Gastroesophageal sphincter (tissue), 4 donors: ENCODE measurements at regions not wholly inside any gene's neighbourhood (a gene's known extent, or its start where the extent isn't known, plus 50 kb on each side); places are given as distances from the start of the nearest gene placed in this dataset.

Source experiments
- ATAC-seq: fragments of 150-250 bp; one replicate; pipeline ENCODE4 v1.9.1; 2016; ENCODE audit warnings: mild to moderate bottlenecking, moderate library complexity
- H3K27ac ChIP-seq, 4 donors: fragments of 200-600 bp; sonication (generic) in 3 of 4; 1 replicate in 3 of 4; 2 replicates in 1 of 4; pipeline ENCODE4 v1.5.1; 2016 to 2019
- H3K27me3 ChIP-seq: fragments of 200-600 bp; sonication (generic); one replicate; pipeline ENCODE4 v1.5.1; 2019
- H3K36me3 ChIP-seq, 2 donors: fragments of 200-600 bp; sonication (generic); one replicate each; pipeline ENCODE4 v1.5.1; 2019; ENCODE audit warnings: control low read depth in 1 of 2
- H3K4me1 ChIP-seq, 3 donors: fragments of 200-600 bp; sonication (generic); 1 replicate in 2 of 3; 2 replicates in 1 of 3; pipeline ENCODE4 v1.5.1; 2016 to 2019; ENCODE audit warnings: control low read depth in 2 of 3
- H3K4me3 ChIP-seq, 2 donors: fragments of 200-600 bp; sonication (generic); one replicate each; pipeline ENCODE4 v1.5.1; 2019; ENCODE audit warnings: mild to moderate bottlenecking in 1 of 2, moderate library complexity in 1 of 2
- H3K9me3 ChIP-seq, 3 donors: fragments of 200-600 bp; sonication (generic); one replicate each; pipeline ENCODE4 v1.5.1; 2017 to 2019; ENCODE audit warnings: control low read depth in 2 of 3
- CTCF ChIP-seq, 4 experiments: fragments of 200-600 bp in 2 of 4; fragments of 450-650 bp in 2 of 4; sonication (generic) in 1 of 4; IDR thresholded peaks; one replicate each; pipeline ENCODE4 v1.5.1; 2017 to 2019; ENCODE audit warnings: antibody characterized with exemption in 4 of 4, mild to moderate bottlenecking in 2 of 4, moderate library complexity in 2 of 4
- EP300 ChIP-seq: sonication (generic); formaldehyde crosslinking; IDR thresholded peaks from one replicate; pipeline ENCODE4 v1.6.1; 2017; ENCODE audit warnings: antibody characterized with exemption, mild to moderate bottlenecking
- POLR2A ChIP-seq, 2 donors: fragments of 450-650 bp; IDR thresholded peaks; one replicate each; pipeline ENCODE4 v1.6.1; 2017; ENCODE audit warnings: antibody characterized with exemption in 2 of 2, mild to moderate bottlenecking in 2 of 2, moderate library complexity in 1 of 2
- POLR2AphosphoS5 ChIP-seq: sonication (generic); formaldehyde crosslinking; IDR thresholded peaks from one replicate; pipeline ENCODE4 v1.6.1; 2017; ENCODE audit warnings: antibody characterized with exemption
- WGBS, 2 donors: methylation state at CpG; one replicate each; pipeline ENCODE4 v1.1.5; 2018; ENCODE audit warnings: low coverage in 1 of 2; 5-methylcytosine and 5-hydroxymethylcytosine counted together

- H3K4me3 ChIP-seq = no peak overlapping the region
- WGBS, 2 donors = 36 to 67% methylated on average over 1 of the region's 1 CpG
- H3K9me3 ChIP-seq = no peaks in the 10 kb centered on the region
- H3K27ac ChIP-seq = no peak overlapping the region
- no peaks in the 10 kb centered on the region for H3K27me3 ChIP-seq
- H3K36me3 ChIP-seq = no peaks in the 10 kb centered on the region
- no peak for ATAC-seq
- TF ChIP-seq EP300 = no peak
- no peak for TF ChIP-seq POLR2A (IDR thresholded peaks at IDR 0.05)
- TF ChIP-seq CTCF (IDR thresholded peaks at IDR 0.05) = no peak
- TF ChIP-seq POLR2AphosphoS5 = no peak
- no peaks in the 10 kb centered on the region for H3K4me1 ChIP-seq
Observed at GRCh38 chr4:58767598-58767997, 1657.4 kb upstream of the IGFBP7 start.

GRCh38 chr4:58766763-58767162 is 1656.6 kb upstream of the IGFBP7 start:
- Histone ChIP-seq H3K27me3 (no peaks in the 10 kb centered on the region), H3K27ac (no peak overlapping the region), H3K36me3 (no peaks in the 10 kb centered on the region), H3K4me1 (no peaks in the 10 kb centered on the region), H3K4me3 (no peak overlapping the region), H3K9me3 (no peaks in the 10 kb centered on the region)
- TF ChIP-seq EP300 = no peak
- no peak for TF ChIP-seq CTCF (IDR thresholded peaks at IDR 0.05)
- TF ChIP-seq POLR2AphosphoS5 = no peak
- TF ChIP-seq POLR2A (IDR thresholded peaks at IDR 0.05) = no peak
- ATAC-seq = no peak
- WGBS, 2 donors = 92% methylated on average over 2 of the region's 2 CpGs; no CpG with 5 or more reads in 1 of the 2 donors

- no peak overlapping the region for H3K4me3 ChIP-seq
- 96 to 100% methylated on average over 2 of the region's 2 CpGs for WGBS, 2 donors
- H3K36me3 ChIP-seq = no peaks in the 10 kb centered on the region
- ATAC-seq = no peak
- H3K9me3 ChIP-seq = no peaks in the 10 kb centered on the region
- no peaks in the 10 kb centered on the region for H3K27me3 ChIP-seq
- no peak for TF ChIP-seq EP300
- no peak for TF ChIP-seq CTCF (IDR thresholded peaks at IDR 0.05)
- TF ChIP-seq POLR2A (IDR thresholded peaks at IDR 0.05) = no peak
- TF ChIP-seq POLR2AphosphoS5 = no peak
- H3K27ac ChIP-seq = no peak overlapping the region
- no peaks in the 10 kb centered on the region for H3K4me1 ChIP-seq
Observed at GRCh38 chr4:58761563-58761962, 1651.4 kb upstream of the IGFBP7 start.

- H3K36me3 ChIP-seq = no peaks in the 10 kb centered on the region
- no peak for TF ChIP-seq POLR2A (IDR thresholded peaks at IDR 0.05)
- TF ChIP-seq POLR2AphosphoS5 = no peak
- no peak for TF ChIP-seq EP300
- no peak for TF ChIP-seq CTCF (IDR thresholded peaks at IDR 0.05)
- no peak for ATAC-seq
Observed at GRCh38 chr4:58760737-58761136, 1650.6 kb upstream of the IGFBP7 start.

GRCh38 chr4:58760100-58760499 is 1649.9 kb upstream of the IGFBP7 start:
- Histone ChIP-seq H3K27ac (no peak overlapping the region), H3K27me3 (no peaks in the 10 kb centered on the region), H3K4me1 (no peaks in the 10 kb centered on the region), H3K4me3 (no peak overlapping the region), H3K9me3 (no peaks in the 10 kb centered on the region), H3K36me3 (no peaks in the 10 kb centered on the region)
- TF ChIP-seq EP300 = no peak
- no peak for TF ChIP-seq POLR2A (IDR thresholded peaks at IDR 0.05)
- TF ChIP-seq POLR2AphosphoS5 = no peak
- no peak for TF ChIP-seq CTCF (IDR thresholded peaks at IDR 0.05)
- ATAC-seq = no peak
- WGBS, 2 donors = 85 to 86% methylated on average over 1 of the region's 1 CpG

More at GRCh38 chr4:58760737-58761136, 1650.6 kb upstream of the IGFBP7 start:
- Histone ChIP-seq H3K9me3 (no peaks in the 10 kb centered on the region), H3K4me1 (no peaks in the 10 kb centered on the region), H3K4me3 (no peak overlapping the region), H3K27me3 (no peaks in the 10 kb centered on the region), H3K27ac (no peak overlapping the region)
